Panc1 (cell line): ENCODE measurements at regions not wholly inside any gene's neighbourhood (a gene's known extent, or its start where the extent isn't known, plus 50 kb on each side); places are given as distances from the start of the nearest gene placed in this dataset.

Source experiments
- CTCF ChIP-seq: fragments of 450-650 bp; IDR thresholded peaks from 2 replicates; pipeline ENCODE4 v1.5.1; 2017; ENCODE audit warnings: mild to moderate bottlenecking
- POLR2AphosphoS5 ChIP-seq: IDR thresholded peaks from 2 replicates; pipeline ENCODE4 v1.6.1; 2012; ENCODE audit warnings: mild to moderate bottlenecking, low read depth, low read length, moderate library complexity

DNA sequence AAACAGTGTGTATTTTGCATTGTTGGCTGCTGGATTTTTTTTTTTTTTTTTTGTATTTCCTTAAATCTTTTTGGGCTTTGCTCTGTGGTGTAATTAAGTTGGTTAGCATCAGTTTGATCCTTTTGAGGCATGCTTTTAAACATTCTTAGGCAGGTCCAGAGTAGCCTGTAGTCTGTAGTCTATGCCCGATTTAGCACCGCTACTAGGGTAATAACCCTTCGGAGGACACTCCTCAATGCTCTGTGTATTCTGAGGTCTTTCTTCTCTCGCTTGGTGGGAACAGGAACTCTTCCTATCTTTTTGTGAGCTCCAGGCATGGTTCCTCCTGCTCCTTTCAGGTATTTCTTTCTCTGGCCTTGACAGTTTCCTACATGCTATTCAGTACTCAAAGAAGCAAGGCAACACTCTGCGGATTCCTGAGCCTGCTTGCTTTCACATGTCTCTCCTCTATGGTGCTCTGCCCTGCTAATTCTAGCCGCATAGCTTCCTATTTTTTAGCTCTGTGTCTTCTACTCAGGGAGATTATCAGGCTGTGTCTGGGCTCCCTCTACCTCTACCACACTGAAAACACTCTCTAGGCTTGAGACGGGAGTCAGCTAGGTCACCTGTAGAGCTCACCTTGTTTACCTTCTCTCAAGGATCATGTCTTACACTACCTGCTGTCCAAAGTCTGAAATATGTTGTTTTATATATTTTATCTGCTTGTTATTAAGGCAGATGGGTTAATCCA is 195.1 kb downstream of the NDFIP2 start:
- no peak for TF ChIP-seq POLR2AphosphoS5
- no peak for TF ChIP-seq CTCF
